Gastroesophageal sphincter (tissue), 4 donors: ENCODE measurements at regions not wholly inside any gene's neighbourhood (a gene's known extent, or its start where the extent isn't known, plus 50 kb on each side); places are given as distances from the start of the nearest gene placed in this dataset.

Experiments used
- ATAC-seq: fragments of 150-250 bp; one replicate; pipeline ENCODE4 v1.9.1; 2016; ENCODE audit warnings: mild to moderate bottlenecking, moderate library complexity
- H3K27ac ChIP-seq, 4 donors: fragments of 200-600 bp; sonication (generic) in 3 of 4; 1 replicate in 3 of 4; 2 replicates in 1 of 4; pipeline ENCODE4 v1.5.1; 2016 to 2019
- H3K27me3 ChIP-seq: fragments of 200-600 bp; sonication (generic); one replicate; pipeline ENCODE4 v1.5.1; 2019
- H3K36me3 ChIP-seq, 2 donors: fragments of 200-600 bp; sonication (generic); one replicate each; pipeline ENCODE4 v1.5.1; 2019; ENCODE audit warnings: control low read depth in 1 of 2
- H3K4me1 ChIP-seq, 3 donors: fragments of 200-600 bp; sonication (generic); 1 replicate in 2 of 3; 2 replicates in 1 of 3; pipeline ENCODE4 v1.5.1; 2016 to 2019; ENCODE audit warnings: control low read depth in 2 of 3
- H3K4me3 ChIP-seq, 2 donors: fragments of 200-600 bp; sonication (generic); one replicate each; pipeline ENCODE4 v1.5.1; 2019; ENCODE audit warnings: mild to moderate bottlenecking in 1 of 2, moderate library complexity in 1 of 2
- H3K9me3 ChIP-seq, 3 donors: fragments of 200-600 bp; sonication (generic); one replicate each; pipeline ENCODE4 v1.5.1; 2017 to 2019; ENCODE audit warnings: control low read depth in 2 of 3
- EP300 ChIP-seq: sonication (generic); formaldehyde crosslinking; IDR thresholded peaks from one replicate; pipeline ENCODE4 v1.6.1; 2017; ENCODE audit warnings: antibody characterized with exemption, mild to moderate bottlenecking
- POLR2A ChIP-seq, 2 donors: fragments of 450-650 bp; IDR thresholded peaks; one replicate each; pipeline ENCODE4 v1.6.1; 2017; ENCODE audit warnings: antibody characterized with exemption in 2 of 2, mild to moderate bottlenecking in 2 of 2, moderate library complexity in 1 of 2
- POLR2AphosphoS5 ChIP-seq: sonication (generic); formaldehyde crosslinking; IDR thresholded peaks from one replicate; pipeline ENCODE4 v1.6.1; 2017; ENCODE audit warnings: antibody characterized with exemption
- WGBS, 2 donors: methylation state at CpG; one replicate each; pipeline ENCODE4 v1.1.5; 2018; ENCODE audit warnings: low coverage in 1 of 2; 5-methylcytosine and 5-hydroxymethylcytosine counted together
- TF ChIP-seq, protein P1 (sequence below), 4 experiments: fragments of 200-600 bp in 2 of 4; fragments of 450-650 bp in 2 of 4; sonication (generic) in 1 of 4; IDR thresholded peaks; one replicate each; pipeline ENCODE4 v1.5.1; 2017 to 2019; ENCODE audit warnings: antibody characterized with exemption in 4 of 4, mild to moderate bottlenecking in 2 of 4, moderate library complexity in 2 of 4

DNA sequence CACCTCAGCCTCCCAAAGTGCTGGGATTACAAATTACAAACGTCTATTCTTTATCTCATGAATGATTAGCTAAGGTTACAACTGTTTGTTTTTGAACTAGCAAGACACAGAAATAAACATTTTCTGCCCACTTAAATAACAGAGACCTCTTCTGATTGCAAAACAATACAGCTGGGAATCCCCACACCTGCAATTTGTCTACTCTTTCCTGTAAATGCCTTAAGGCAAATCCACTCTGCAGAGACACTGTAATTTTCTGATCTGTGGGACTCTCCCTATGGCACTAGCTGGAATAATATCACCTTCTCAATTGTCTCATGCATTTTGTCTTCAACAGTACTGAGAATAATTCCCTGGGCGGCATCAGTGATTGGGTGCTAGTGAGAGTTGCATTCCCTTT, 149.3 kb upstream of the FAM3C start:
- H3K9me3 ChIP-seq: no peaks in the 10 kb centered on the region
- ATAC-seq: no peak
- no peaks in the 10 kb centered on the region for H3K4me1 ChIP-seq
- 57 to 77% methylated on average over 1 to 2 of the region's 2 CpGs for WGBS, 2 donors
- H3K36me3 ChIP-seq: no peaks in the 10 kb centered on the region
- H3K27ac ChIP-seq: no peak overlapping the region
- no peaks in the 10 kb centered on the region for H3K27me3 ChIP-seq
- H3K4me3 ChIP-seq: no peak overlapping the region
- TF ChIP-seq, protein P1, sequence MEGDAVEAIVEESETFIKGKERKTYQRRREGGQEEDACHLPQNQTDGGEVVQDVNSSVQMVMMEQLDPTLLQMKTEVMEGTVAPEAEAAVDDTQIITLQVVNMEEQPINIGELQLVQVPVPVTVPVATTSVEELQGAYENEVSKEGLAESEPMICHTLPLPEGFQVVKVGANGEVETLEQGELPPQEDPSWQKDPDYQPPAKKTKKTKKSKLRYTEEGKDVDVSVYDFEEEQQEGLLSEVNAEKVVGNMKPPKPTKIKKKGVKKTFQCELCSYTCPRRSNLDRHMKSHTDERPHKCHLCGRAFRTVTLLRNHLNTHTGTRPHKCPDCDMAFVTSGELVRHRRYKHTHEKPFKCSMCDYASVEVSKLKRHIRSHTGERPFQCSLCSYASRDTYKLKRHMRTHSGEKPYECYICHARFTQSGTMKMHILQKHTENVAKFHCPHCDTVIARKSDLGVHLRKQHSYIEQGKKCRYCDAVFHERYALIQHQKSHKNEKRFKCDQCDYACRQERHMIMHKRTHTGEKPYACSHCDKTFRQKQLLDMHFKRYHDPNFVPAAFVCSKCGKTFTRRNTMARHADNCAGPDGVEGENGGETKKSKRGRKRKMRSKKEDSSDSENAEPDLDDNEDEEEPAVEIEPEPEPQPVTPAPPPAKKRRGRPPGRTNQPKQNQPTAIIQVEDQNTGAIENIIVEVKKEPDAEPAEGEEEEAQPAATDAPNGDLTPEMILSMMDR (IDR thresholded peaks at IDR 0.05): no peak
- TF ChIP-seq EP300 (no peak), POLR2A (IDR thresholded peaks at IDR 0.05) (no peak), POLR2AphosphoS5 (no peak)

DNA sequence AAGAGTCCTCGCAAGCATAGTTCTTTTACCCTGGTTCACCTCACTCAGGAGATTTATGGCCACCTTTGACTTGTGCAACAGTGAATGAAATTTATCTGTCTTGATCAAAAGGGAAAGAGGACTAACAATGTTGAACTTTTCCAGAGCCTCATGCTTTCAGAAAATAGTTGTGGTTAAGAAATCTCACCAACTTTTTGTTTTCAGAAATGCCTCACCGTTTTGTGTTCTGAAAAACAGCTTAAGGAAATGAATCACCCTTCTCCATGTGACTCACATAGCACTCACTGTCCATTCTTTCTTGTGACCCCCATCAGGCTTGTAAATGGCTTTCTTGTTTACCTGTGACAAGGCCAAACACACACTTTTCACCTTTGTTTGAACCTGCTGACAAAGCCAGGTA, 148.6 kb upstream of the FAM3C start:
- WGBS, 2 donors: 42 to 59% methylated on average over 2 of the region's 2 CpGs
- Histone ChIP-seq H3K27me3 (no peaks in the 10 kb centered on the region), H3K27ac (no peak overlapping the region), H3K4me3 (no peak overlapping the region), H3K9me3 (no peaks in the 10 kb centered on the region), H3K36me3 (no peaks in the 10 kb centered on the region), H3K4me1 (no peaks in the 10 kb centered on the region)
- TF ChIP-seq POLR2A (IDR thresholded peaks at IDR 0.05) (no peak), POLR2AphosphoS5 (no peak), EP300 (no peak)
- TF ChIP-seq, protein P1 (IDR thresholded peaks at IDR 0.05): no peak
- ATAC-seq: no peak

DNA sequence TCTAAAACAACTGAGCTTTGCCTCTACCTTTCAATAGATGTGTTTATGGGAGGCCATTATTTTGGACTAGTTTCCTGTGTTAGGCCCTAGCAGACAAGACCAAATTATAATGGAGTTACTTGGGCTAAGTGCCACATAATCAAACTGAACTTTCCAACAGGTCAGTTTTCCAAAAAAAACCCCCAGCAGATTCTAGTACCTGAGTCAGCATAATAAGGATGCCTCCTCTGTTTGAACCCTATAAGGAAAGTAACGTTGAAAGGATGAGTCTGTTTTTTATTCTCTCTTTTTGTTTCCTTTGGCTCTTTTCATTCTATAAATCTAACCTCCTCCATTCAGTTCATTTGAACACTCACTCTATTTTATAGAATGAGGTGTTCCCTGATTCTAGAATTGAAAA, 148.1 kb upstream of the FAM3C start:
- H3K27ac ChIP-seq: no peak overlapping the region
- 60 to 100% methylated on average over 1 of the region's 1 CpG for WGBS, 2 donors
- H3K4me1 ChIP-seq: no peaks in the 10 kb centered on the region
- H3K27me3 ChIP-seq: no peaks in the 10 kb centered on the region
- H3K9me3 ChIP-seq: no peaks in the 10 kb centered on the region
- H3K36me3 ChIP-seq: no peaks in the 10 kb centered on the region
- H3K4me3 ChIP-seq: no peak overlapping the region
- ATAC-seq: no peak
- TF ChIP-seq POLR2A (IDR thresholded peaks at IDR 0.05): no peak
- TF ChIP-seq, protein P1 (IDR thresholded peaks at IDR 0.05): no peak
- TF ChIP-seq EP300: no peak
- no peak for TF ChIP-seq POLR2AphosphoS5

DNA sequence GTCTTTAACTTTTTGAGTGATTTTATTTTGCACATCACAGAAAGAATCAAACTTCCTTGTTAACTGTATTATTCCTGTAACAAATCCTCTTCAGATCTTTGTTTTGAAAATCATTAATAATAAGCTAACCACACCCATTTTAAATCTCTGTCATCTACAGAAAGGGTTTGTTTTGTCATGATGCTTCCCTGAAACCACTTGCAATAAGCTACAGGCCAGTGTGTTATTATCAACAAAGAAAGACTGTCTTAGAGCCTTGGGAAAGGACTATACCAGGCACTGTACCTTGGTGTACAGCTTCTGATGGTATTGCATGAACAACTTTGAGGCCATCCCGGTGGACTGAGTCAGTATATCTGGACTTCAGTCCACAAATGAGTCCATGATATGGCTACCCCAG, 145.3 kb upstream of the FAM3C start:
- Histone ChIP-seq H3K27me3 (no peaks in the 10 kb centered on the region), H3K4me1 (no peaks in the 10 kb centered on the region), H3K36me3 (no peaks in the 10 kb centered on the region), H3K27ac (no peak overlapping the region), H3K4me3 (no peak overlapping the region), H3K9me3 (no peaks in the 10 kb centered on the region)
- no peak for TF ChIP-seq EP300
- TF ChIP-seq, protein P1 (IDR thresholded peaks at IDR 0.05): no peak
- TF ChIP-seq POLR2AphosphoS5: no peak
- TF ChIP-seq POLR2A (IDR thresholded peaks at IDR 0.05): no peak
- no peak for ATAC-seq
- 83 to 100% methylated on average over 1 of the region's 1 CpG for WGBS, 2 donors

DNA sequence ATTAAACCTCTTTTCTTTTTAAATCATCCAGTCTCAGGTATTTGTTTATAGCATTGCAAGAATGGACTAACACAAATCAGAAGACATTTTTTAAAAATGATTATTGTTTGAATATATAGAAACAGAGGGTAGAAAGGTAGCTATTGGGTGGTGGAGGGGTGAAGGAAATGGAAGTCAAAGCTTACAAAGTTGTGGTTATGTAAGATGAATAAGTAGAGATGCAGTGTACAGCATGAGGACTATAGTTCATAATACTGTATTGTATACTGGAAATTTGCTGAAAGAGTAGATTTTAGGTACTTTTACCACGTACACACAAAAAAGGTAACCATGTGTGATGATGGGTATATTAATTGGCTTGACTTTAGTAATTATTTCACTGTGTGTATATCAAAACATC, 144.0 kb upstream of the FAM3C start:
- no peak for ATAC-seq
- no peak overlapping the region for H3K4me3 ChIP-seq
- H3K27ac ChIP-seq: no peak overlapping the region
- 88 to 89% methylated on average over 1 of the region's 1 CpG for WGBS, 2 donors
- no peaks in the 10 kb centered on the region for H3K36me3 ChIP-seq
- TF ChIP-seq EP300 (no peak), POLR2A (IDR thresholded peaks at IDR 0.05) (no peak), POLR2AphosphoS5 (no peak)
- TF ChIP-seq, protein P1 (IDR thresholded peaks at IDR 0.05): no peak
- H3K4me1 ChIP-seq: no peaks in the 10 kb centered on the region
- no peaks in the 10 kb centered on the region for H3K27me3 ChIP-seq
- no peaks in the 10 kb centered on the region for H3K9me3 ChIP-seq
